PC-3 (cell line): ENCODE measurements at regions not wholly inside any gene's neighbourhood (a gene's known extent, or its start where the extent isn't known, plus 50 kb on each side); places are given as distances from the start of the nearest gene placed in this dataset.

Experiments used
- EZH2 ChIP-seq: fragments of 300-600 bp; sonication (generic); IDR thresholded peaks from one replicate; pipeline ENCODE4 v1.6.1; 2017; ENCODE audit warnings: antibody characterized with exemption, mild to moderate bottlenecking, low read length; ENCODE audit not compliant: unreplicated experiment
- TF ChIP-seq, protein P1 (sequence below): fragments of 300-600 bp; sonication (generic); conservative IDR thresholded peaks from 2 replicates; pipeline ENCODE4 v1.5.1; 2017; ENCODE audit warnings: antibody characterized with exemption, low read depth, mild to moderate bottlenecking, low read length

DNA sequence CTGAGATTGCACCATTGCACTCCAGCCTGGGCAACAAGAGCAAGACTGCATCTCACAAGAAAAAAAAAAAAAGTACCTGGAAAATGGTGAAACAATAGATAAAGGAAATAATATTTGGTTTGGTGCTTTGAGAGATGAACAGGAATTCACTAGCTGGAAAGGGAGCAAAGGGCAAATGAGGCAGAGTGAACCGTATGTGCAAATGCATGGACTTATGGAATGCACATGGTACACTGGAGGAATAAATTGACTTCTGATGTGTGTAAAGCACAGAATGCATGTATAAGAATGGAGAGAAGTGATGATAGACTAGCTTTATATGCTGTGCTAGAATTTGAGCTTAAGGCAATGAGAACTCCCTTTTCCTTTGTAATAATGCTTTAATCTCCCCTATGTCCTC, 413.3 kb downstream of the SPRY1 start:
- TF ChIP-seq, protein P1, sequence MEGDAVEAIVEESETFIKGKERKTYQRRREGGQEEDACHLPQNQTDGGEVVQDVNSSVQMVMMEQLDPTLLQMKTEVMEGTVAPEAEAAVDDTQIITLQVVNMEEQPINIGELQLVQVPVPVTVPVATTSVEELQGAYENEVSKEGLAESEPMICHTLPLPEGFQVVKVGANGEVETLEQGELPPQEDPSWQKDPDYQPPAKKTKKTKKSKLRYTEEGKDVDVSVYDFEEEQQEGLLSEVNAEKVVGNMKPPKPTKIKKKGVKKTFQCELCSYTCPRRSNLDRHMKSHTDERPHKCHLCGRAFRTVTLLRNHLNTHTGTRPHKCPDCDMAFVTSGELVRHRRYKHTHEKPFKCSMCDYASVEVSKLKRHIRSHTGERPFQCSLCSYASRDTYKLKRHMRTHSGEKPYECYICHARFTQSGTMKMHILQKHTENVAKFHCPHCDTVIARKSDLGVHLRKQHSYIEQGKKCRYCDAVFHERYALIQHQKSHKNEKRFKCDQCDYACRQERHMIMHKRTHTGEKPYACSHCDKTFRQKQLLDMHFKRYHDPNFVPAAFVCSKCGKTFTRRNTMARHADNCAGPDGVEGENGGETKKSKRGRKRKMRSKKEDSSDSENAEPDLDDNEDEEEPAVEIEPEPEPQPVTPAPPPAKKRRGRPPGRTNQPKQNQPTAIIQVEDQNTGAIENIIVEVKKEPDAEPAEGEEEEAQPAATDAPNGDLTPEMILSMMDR: no peak
- TF ChIP-seq EZH2: no peak
